Gastrocnemius medialis (tissue), 4 donors: ENCODE measurements at regions not wholly inside any gene's neighbourhood (a gene's known extent, or its start where the extent isn't known, plus 50 kb on each side); places are given as distances from the start of the nearest gene placed in this dataset.

Source experiments
- CTCF ChIP-seq, 5 experiments: fragments of 450-650 bp in 3 of 5; fragments of 200-600 bp in 2 of 5; sonication (generic) in 2 of 5; IDR thresholded peaks in 4 of 5; conservative IDR thresholded peaks in 1 of 5; 1 replicate in 4 of 5; 2 replicates in 1 of 5; pipeline ENCODE4 v1.5.1; 2016 to 2019; ENCODE audit warnings: antibody characterized with exemption in 5 of 5, mild to moderate bottlenecking in 3 of 5, moderate library complexity in 3 of 5
- POLR2A ChIP-seq, 2 donors: fragments of 450-650 bp; IDR thresholded peaks; one replicate each; pipeline ENCODE4 v1.6.1; 2017; ENCODE audit warnings: antibody characterized with exemption in 2 of 2, mild to moderate bottlenecking in 2 of 2, moderate library complexity in 2 of 2

- no peak for TF ChIP-seq CTCF (IDR thresholded peaks at IDR 0.05 in 4 of 5, conservative IDR thresholded peaks at IDR 0.05 in 1 of 5)
- no peak for TF ChIP-seq POLR2A (IDR thresholded peaks at IDR 0.05)
These were observed 55.2 kb upstream of the RIOK3 start for GRCh38 chr18:23397907-23398306.
